Ovary (tissue), 3 donors: ENCODE measurements at regions not wholly inside any gene's neighbourhood (a gene's known extent, or its start where the extent isn't known, plus 50 kb on each side); places are given as distances from the start of the nearest gene placed in this dataset.

Source experiments
- CTCF ChIP-seq, 3 donors: fragments of 450-650 bp in 2 of 3; fragments of 200-600 bp in 1 of 3; IDR thresholded peaks; one replicate each; pipeline versions ENCODE4 v1.5.1 to v1.8.0; 2016 to 2022; ENCODE audit warnings: antibody characterized with exemption in 3 of 3, mild to moderate bottlenecking in 1 of 3
- EP300 ChIP-seq: sonication (generic); formaldehyde crosslinking; IDR thresholded peaks from one replicate; pipeline ENCODE4 v1.6.1; 2017; ENCODE audit warnings: antibody characterized with exemption
- POLR2A ChIP-seq: fragments of 450-650 bp; IDR thresholded peaks from one replicate; pipeline ENCODE4 v1.6.1; 2017; ENCODE audit warnings: antibody characterized with exemption, mild to moderate bottlenecking, moderate library complexity
- donor health status: DM: no; HTN: no; CAD: no.

GRCh38 chr2:71804281-71804751 lies 343.3 kb downstream of the CYP26B1 start:
- TF ChIP-seq POLR2A (no peak), CTCF (IDR thresholded peaks at IDR 0.05) (no peak), EP300 (no peak)
